ENCODE measurements at regions not wholly inside any gene's neighbourhood (a gene's known extent, or its start where the extent isn't known, plus 50 kb on each side); places are given as distances from the start of the nearest gene placed in this dataset.
"Not testable (repeated sequence)": the region's sequence is repeated elsewhere in the genome, so short reads cannot be mapped to it uniquely, and the experiment has no call there.

DNA sequence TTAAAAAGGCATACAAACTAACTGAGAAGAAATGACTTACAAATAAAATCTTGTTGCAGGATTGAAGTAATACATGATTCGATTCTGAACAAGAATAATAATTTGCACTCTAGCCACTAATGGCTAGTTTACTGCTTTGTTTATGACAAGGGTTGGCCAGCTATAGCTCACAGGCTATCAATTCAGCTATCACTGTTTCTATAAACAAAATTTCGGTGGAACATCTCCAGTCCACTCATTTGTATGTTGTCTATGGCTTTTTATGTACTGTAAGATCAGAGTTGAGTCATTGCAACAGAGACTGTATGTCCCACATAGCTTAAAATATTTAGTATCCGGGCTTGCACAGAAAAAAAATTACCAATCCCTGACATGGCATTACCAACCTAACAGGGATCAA, 543.7 kb upstream of the CNTNAP5 start:
- DNase-seq (ENCODE audit: low spot score): no peak

DNA sequence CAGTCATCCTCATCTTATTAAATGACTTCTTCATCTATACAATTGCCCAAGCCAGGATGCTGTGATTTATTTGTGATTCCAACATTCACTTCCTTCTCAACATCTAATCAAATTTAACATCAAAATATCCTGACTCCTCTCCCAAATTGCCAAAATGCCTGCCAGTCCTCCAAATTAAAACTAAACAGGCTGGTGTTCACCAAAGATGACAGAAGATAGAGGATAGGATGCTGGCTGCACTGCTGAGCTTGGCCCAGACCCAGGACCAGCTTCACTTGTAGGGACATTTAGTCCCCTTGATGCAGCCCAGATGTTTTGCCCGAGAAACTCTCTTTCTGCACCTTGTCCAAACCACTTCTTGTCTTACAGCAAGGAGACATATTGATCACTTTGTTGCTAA, 540.0 kb upstream of the CNTNAP5 start:
- no peak for DNase-seq (ENCODE audit: low spot score)

- DNase-seq (ENCODE audit: low spot score): no peak
Observed at GRCh38 chr2:123493687-123494086, 531.4 kb upstream of the CNTNAP5 start.

GRCh38 chr2:123495241-123495640, 529.8 kb upstream of the CNTNAP5 start:
- no peak for DNase-seq (ENCODE audit: low spot score)

DNA sequence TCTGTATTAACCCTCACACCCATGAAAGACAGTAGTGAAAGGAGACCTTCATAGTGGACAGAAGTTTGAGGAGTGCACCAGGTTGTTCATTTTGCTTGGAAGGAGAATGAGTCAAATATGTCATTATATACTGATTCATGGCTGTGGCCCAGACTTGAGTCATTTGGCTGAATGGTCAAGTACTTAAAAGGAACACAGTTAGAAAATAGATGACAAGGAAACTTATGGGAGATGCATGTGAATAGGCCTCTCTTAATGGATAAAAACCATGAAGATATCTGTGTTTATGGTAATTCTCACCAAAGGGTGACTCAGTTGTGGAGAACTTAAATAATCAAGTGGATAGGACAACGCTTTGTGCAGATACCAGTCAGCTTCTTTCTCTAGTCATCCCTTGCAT, 524.7 kb upstream of the CNTNAP5 start:
- no peak for DNase-seq (ENCODE audit: low spot score)

- no peak for DNase-seq (ENCODE audit: low spot score)
Observed at GRCh38 chr2:123500988-123501387, 524.1 kb upstream of the CNTNAP5 start.

- DNase-seq (ENCODE audit: low spot score): no peak
Observed at GRCh38 chr2:123502931-123503330, 522.2 kb upstream of the CNTNAP5 start.

DNA sequence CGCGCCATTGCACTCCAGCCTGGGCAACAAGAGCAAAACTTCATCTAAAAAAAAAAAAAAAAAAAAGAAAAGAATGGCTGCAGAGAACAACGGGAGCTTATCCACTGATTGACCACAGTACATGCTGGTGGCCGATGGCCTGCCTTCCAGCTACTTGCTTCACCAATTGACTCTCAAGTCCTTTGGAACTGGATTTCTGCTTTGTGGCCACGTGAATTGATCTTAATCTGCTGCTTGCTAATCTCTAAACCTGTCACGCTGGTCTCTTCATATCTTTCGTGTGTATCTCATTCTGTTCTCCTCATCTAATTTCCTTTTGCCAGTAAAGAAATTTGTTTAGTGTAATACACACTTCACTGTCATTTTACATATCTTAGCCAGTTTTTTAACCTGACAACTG, 512.5 kb upstream of the CNTNAP5 start:
- DNase-seq (ENCODE audit: low spot score): no peak

DNA sequence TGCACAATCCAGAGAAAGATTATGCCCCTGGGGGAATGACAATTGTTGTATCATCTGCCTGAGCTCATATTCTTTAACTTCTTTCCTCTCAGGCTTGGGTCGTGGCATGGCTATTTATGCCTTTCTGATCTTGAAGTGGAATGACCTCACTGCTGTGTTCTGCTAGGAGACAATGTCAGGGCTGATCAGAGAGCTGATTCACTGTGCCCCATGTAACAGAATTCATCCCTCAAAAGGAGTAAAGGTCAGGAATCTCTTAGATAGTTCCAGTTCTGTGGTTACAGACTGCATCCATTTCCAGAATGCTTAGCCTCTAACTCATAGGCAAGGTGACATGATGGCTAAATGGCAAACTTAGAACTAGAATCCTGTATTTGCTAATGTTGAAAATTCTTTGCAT, 511.7 kb upstream of the CNTNAP5 start:
- no peak for DNase-seq (ENCODE audit: low spot score)

GRCh38 chr2:123514613-123515207, 510.4 kb upstream of the CNTNAP5 start:
- DNase-seq (ENCODE audit: low spot score): no peak

GRCh38 chr2:123518367-123518766, 506.7 kb upstream of the CNTNAP5 start:
- DNase-seq (ENCODE audit: low spot score): no peak

GRCh38 chr2:123521854-123522253, 503.2 kb upstream of the CNTNAP5 start:
- DNase-seq (ENCODE audit: low spot score): no peak

- DNase-seq (ENCODE audit: low spot score): not testable (repeated sequence)
Observed at GRCh38 chr2:123522498-123522897, 502.6 kb upstream of the CNTNAP5 start.

GRCh38 chr2:123528996-123529707, 495.9 kb upstream of the CNTNAP5 start:
- DNase-seq (ENCODE audit: low spot score): no peak

DNA sequence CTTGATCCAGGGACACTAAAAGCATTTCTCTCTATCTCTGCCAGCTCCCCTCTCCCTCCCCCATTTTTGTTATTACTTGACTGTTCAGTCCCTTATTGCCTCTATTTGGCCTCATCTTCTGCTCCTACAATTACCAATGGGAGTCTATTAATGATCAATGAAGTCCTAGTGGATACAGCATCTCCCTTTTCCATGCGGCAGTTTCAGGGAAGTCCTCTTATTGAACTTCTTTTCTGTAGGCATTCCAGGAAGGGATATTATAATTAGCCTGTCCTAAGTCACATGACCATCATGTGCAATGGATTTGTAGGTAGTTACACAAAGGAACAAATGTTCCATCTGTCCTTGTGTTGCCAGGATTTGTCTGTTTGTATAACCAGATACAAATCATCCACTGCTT, 495.1 kb upstream of the CNTNAP5 start:
- DNase-seq (ENCODE audit: low spot score): no peak

DNA sequence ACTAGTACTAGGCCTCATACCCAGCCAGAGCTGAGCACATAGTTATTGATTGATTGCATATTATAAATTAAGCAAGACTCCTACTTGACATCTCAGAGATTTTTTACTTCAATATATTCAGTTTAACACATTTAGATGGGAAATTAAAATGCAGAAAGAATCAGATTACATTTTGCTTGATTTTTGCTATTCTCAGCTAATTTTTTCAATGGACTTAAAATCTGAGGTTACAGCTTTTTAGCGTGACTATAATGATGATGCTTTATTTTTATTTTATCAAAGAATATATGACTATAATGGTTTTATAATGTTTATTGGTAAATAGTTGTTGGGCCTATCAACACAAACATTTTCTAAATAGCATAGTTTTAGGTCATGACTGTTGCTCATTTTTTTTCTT, 493.0 kb upstream of the CNTNAP5 start:
- DNase-seq (ENCODE audit: low spot score): no peak

DNA sequence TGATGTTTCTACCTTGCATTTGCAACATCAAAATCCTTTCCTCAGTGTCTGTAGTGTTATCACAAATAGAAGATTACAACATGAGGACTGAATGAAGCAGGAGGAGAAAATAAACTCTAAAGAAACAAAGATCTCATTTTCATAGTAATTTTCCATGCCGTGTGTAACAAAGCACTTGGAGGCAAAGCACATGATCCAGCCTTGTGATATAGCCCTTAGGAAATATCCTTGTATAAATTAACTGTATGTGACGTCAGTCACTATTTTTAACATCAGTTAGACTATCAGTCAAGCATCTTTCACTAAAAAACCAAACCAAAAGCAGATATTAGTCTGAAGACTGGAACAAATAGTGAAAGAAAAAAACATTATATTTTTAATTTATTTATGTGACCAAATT, 492.1 kb upstream of the CNTNAP5 start:
- DNase-seq (ENCODE audit: low spot score): no peak

- no peak for DNase-seq (ENCODE audit: low spot score)
Observed at GRCh38 chr2:123540291-123540690, 484.8 kb upstream of the CNTNAP5 start.

DNA sequence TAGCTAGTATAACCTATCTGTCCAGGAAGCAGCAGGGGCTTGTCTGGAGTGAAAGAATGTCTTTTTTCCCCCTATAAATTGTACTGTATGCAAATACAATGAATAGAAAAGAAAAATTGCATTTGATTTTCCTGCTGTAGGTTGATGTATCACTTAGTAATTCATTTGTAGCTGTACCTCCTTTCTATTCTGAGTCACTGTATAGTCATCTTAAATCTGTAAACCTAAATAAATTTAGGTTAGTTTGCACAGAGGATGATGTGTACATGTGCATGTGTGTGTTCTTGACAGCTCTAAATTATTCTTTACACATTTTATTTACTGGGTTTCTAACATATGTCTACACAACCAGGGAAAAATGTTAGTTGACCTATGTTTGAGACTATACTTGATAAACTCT, 478.7 kb upstream of the CNTNAP5 start:
- no peak for DNase-seq (ENCODE audit: low spot score)

GRCh38 chr2:123563515-123563914, 461.6 kb upstream of the CNTNAP5 start:
- DNase-seq (ENCODE audit: low spot score): no peak

- no peak for DNase-seq (ENCODE audit: low spot score)
Observed at GRCh38 chr2:123566291-123566946, 458.7 kb upstream of the CNTNAP5 start.

DNA sequence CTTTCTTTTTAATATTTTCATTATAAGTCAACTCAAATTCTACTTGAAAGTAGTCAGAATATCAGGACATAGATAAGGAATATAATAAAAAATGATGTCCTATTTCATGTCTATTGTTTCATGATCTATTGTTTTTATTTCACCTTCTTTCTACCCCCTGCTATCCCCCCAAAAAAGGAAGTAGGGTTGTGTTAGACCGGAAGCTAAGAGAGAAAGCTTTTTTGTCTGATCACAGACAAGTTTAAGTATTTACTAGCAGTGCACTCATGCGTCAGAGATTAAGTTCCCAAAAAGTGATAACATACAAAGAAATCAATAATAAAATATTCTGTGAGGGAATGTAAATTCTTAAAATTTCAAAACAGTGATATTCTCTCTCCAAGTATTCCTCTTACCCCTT, 447.1 kb upstream of the CNTNAP5 start:
- no peak for DNase-seq (ENCODE audit: low spot score)

- DNase-seq (ENCODE audit: low spot score): no peak
Observed at GRCh38 chr2:123596621-123597020, 428.5 kb upstream of the CNTNAP5 start.

DNA sequence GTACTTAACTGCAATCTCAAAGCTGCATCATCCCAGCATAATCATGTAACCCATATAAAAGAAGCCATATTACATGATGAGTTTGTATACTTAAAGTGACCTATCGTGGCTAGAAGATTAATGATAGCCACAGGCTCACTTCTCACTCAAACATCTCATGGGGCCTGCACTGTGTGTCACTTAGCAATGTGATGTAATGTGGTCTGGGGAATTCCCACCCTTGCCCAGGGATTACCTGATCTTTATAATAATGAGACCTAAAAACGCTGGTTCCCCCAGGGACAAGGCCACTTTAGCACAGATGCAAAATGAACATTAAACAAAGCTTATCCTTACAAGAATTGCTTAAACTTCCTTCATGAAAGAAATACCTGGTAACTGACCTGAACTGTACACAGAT, 427.1 kb upstream of the CNTNAP5 start:
- DNase-seq (ENCODE audit: low spot score): no peak

Measured in pons (tissue), 1 donor.